ENCODE measurements at regions not wholly inside any gene's neighbourhood (a gene's known extent, or its start where the extent isn't known, plus 50 kb on each side); places are given as distances from the start of the nearest gene placed in this dataset.
"Not testable (repeated sequence)": the region's sequence is repeated elsewhere in the genome, so short reads cannot be mapped to it uniquely, and the experiment has no call there.

- no peak for DNase-seq (ENCODE audit: low read depth in 1 of 2, low spot score in 1 of 2)
- in situ Hi-C loops (cut with HindIII; ENCODE audit: low pct_unique_long_range_greater_than_20kb, low sequenced_read_pairs) = no loop called here
- TF ChIP-seq JUND (IDR thresholded peaks at IDR 0.05; ENCODE audit: low read depth) = no peak
Observed at GRCh38 chr13:60811581-60811980, 414.6 kb downstream of the TDRD3 start.

GRCh38 chr13:60805640-60806039 lies 408.6 kb downstream of the TDRD3 start:
- in situ Hi-C loops (cut with HindIII; ENCODE audit: low pct_unique_long_range_greater_than_20kb, low sequenced_read_pairs); DNase-seq (ENCODE audit: low read depth in 1 of 2, low spot score in 1 of 2): not testable (repeated sequence)

- TF ChIP-seq JUND (IDR thresholded peaks at IDR 0.05; ENCODE audit: low read depth) = no peak
- in situ Hi-C loops (cut with HindIII; ENCODE audit: low pct_unique_long_range_greater_than_20kb, low sequenced_read_pairs) = no loop called here
- no peak for DNase-seq (ENCODE audit: low read depth in 1 of 2, low spot score in 1 of 2)
Observed at GRCh38 chr13:60798503-60798902, 401.5 kb downstream of the TDRD3 start.

GRCh38 chr13:60797112-60797511 lies 400.1 kb downstream of the TDRD3 start:
- in situ Hi-C loops (cut with HindIII; ENCODE audit: low pct_unique_long_range_greater_than_20kb, low sequenced_read_pairs) = no loop called here
- DNase-seq (ENCODE audit: low read depth in 1 of 2, low spot score in 1 of 2) = no peak
- TF ChIP-seq JUND (IDR thresholded peaks at IDR 0.05; ENCODE audit: low read depth) = no peak

GRCh38 chr13:60794751-60795150 lies 397.7 kb downstream of the TDRD3 start:
- no peak for TF ChIP-seq JUND (IDR thresholded peaks at IDR 0.05; ENCODE audit: low read depth)
- no peak for DNase-seq (ENCODE audit: low read depth in 1 of 2, low spot score in 1 of 2)
- in situ Hi-C loops (cut with HindIII; ENCODE audit: low pct_unique_long_range_greater_than_20kb, low sequenced_read_pairs) = no loop called here

GRCh38 chr13:60790620-60791019 lies 393.6 kb downstream of the TDRD3 start:
- no peak for TF ChIP-seq JUND (IDR thresholded peaks at IDR 0.05; ENCODE audit: low read depth)
- in situ Hi-C loops (cut with HindIII; ENCODE audit: low pct_unique_long_range_greater_than_20kb, low sequenced_read_pairs) = no loop called here
- DNase-seq (ENCODE audit: low read depth in 1 of 2, low spot score in 1 of 2) = peak in 1 of 2 experiments; percentile 14

GRCh38 chr13:60788156-60788829 lies 391.3 kb downstream of the TDRD3 start:
- DNase-seq (ENCODE audit: low read depth in 1 of 2, low spot score in 1 of 2) = no peak
- in situ Hi-C loops (cut with HindIII; ENCODE audit: low pct_unique_long_range_greater_than_20kb, low sequenced_read_pairs) = no loop called here
- no peak for TF ChIP-seq JUND (IDR thresholded peaks at IDR 0.05; ENCODE audit: low read depth)

GRCh38 chr13:60787083-60787482 lies 390.1 kb downstream of the TDRD3 start:
- no peak for DNase-seq (ENCODE audit: low read depth in 1 of 2, low spot score in 1 of 2)
- in situ Hi-C loops (cut with HindIII; ENCODE audit: low pct_unique_long_range_greater_than_20kb, low sequenced_read_pairs) = no loop called here
- TF ChIP-seq JUND (IDR thresholded peaks at IDR 0.05; ENCODE audit: low read depth) = no peak

- no peak for DNase-seq (ENCODE audit: low read depth in 1 of 2, low spot score in 1 of 2)
- in situ Hi-C loops (cut with HindIII; ENCODE audit: low pct_unique_long_range_greater_than_20kb, low sequenced_read_pairs) = no loop called here
- no peak for TF ChIP-seq JUND (IDR thresholded peaks at IDR 0.05; ENCODE audit: low read depth)
Observed at GRCh38 chr13:60772726-60773125, 375.7 kb downstream of the TDRD3 start.

GRCh38 chr13:60765700-60766411 lies 368.8 kb downstream of the TDRD3 start:
- in situ Hi-C loops (cut with HindIII; ENCODE audit: low pct_unique_long_range_greater_than_20kb, low sequenced_read_pairs) = no loop called here
- no peak for TF ChIP-seq JUND (IDR thresholded peaks at IDR 0.05; ENCODE audit: low read depth)
- DNase-seq (ENCODE audit: low read depth in 1 of 2, low spot score in 1 of 2) = no peak

GRCh38 chr13:60759499-60759898 lies 362.5 kb downstream of the TDRD3 start:
- DNase-seq (ENCODE audit: low read depth in 1 of 2, low spot score in 1 of 2) = no peak
- no peak for TF ChIP-seq JUND (IDR thresholded peaks at IDR 0.05; ENCODE audit: low read depth)
- in situ Hi-C loops (cut with HindIII; ENCODE audit: low pct_unique_long_range_greater_than_20kb, low sequenced_read_pairs) = no loop called here

- in situ Hi-C loops (cut with HindIII; ENCODE audit: low pct_unique_long_range_greater_than_20kb, low sequenced_read_pairs) = no loop called here
- TF ChIP-seq JUND (IDR thresholded peaks at IDR 0.05; ENCODE audit: low read depth) = no peak
- DNase-seq (ENCODE audit: low read depth in 1 of 2, low spot score in 1 of 2) = no peak
Observed at GRCh38 chr13:60758637-60759036, 361.6 kb downstream of the TDRD3 start.

- in situ Hi-C loops (cut with HindIII; ENCODE audit: low pct_unique_long_range_greater_than_20kb, low sequenced_read_pairs) = no loop called here
- no peak for DNase-seq (ENCODE audit: low read depth in 1 of 2, low spot score in 1 of 2)
- TF ChIP-seq JUND (IDR thresholded peaks at IDR 0.05; ENCODE audit: low read depth) = no peak
Observed at GRCh38 chr13:60757501-60758215, 360.6 kb downstream of the TDRD3 start.
